T follicular helper cell (primary cell): ENCODE measurements at regions not wholly inside any gene's neighbourhood (a gene's known extent, or its start where the extent isn't known, plus 50 kb on each side); places are given as distances from the start of the nearest gene placed in this dataset.

Source experiments
- DNase-seq: peaks from one replicate; pipeline ENCODE4 v3.0.0-alpha.2; 2020; ENCODE audit warnings: low read depth

- DNase-seq: no peak
Observed at GRCh38 chr12:93177208-93178153, 200.2 kb upstream of the NUDT4 start.

GRCh38 chr12:93178154-93178878 is 199.4 kb upstream of the NUDT4 start:
- no peak for DNase-seq

DNA sequence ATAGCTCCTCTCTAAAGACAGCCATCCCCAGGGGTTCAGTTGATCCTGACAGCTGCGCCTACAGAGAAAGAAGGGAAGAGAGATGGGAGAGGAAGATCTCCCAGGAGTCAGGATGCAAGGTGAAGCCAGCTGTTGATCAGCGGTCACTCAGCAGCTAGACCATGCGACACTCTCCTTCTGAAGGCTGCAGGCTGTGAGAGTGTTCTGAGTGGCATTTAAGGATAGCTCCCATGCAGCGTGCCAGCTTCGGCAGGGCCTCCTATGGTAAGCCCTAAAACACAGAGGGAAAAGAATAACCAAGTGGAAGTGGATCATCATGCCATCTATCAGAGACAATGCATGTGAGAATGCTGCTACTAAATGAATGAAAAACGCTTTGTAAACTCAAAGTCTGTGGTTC is 197.9 kb upstream of the NUDT4 start:
- DNase-seq: no peak

DNA sequence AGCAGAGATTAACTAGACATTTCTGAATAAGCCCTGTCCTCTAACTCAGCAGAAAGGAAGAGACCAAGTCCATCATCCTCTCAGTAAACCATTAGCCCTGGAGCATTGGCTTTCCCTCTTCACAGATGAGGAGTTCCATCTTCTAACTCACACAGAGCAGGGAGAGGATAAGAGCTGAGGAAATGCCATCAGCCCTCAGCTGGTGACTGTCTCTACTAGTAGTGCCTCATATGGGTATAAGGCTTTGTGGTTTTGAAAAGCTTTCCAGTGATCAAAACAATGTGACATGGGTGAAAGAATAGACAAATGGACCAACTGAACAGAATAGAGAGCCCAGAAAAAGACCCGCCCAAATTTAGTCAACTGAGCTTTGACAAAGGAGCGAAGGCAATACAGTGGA is 197.2 kb upstream of the NUDT4 start:
- DNase-seq: no peak

DNA sequence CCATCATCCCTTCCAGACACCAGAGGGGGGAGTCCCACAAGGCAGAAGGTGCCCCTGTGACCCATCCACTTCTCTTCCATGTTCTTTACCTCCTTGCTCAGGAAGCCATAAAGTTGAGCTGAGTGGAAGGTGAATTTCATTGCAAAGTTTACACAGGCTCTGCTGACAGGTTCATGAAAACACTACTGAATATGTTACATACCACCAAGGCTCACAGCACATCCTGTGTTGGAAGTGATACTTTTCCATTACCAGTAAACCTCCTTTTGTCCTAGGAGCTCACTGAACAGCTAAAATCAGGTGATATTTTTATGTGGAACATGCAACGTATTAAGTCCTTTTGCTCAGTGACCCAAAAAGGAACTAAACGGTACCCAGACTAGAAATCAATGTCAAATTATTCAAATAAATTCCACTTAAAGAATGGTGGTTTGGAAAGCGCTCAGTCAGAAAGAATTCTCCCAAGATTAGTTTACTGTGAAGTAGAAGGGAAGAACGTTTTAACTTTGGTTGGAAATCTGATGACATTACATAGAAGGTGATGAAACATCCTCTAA is 196.2 kb upstream of the NUDT4 start:
- DNase-seq: no peak

- no peak for DNase-seq
Observed at GRCh38 chr12:93183940-93184671, 193.6 kb upstream of the NUDT4 start.

- DNase-seq: no peak
Observed at GRCh38 chr12:93184672-93185368, 192.9 kb upstream of the NUDT4 start.

DNA sequence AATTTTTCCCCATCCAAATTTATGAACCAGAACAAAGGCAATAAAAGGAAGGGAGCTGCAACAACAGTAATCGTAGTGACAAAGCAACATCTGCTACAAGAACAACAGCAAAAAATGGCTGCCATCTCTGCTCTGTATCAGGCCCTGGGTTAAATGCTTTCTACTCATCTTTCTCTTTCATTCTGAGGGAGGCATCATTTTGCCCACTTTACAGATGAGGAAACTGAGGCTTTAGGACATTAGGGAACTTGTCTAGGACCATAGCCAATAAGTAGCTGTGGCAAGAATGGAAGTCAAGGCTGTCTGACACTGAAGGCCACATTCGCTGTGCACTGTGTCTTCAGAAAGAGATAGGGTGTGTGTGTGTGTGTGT is 192.4 kb upstream of the NUDT4 start:
- DNase-seq: no peak

GRCh38 chr12:93186131-93186530 is 191.6 kb upstream of the NUDT4 start:
- no peak for DNase-seq

- DNase-seq: no peak
Observed at GRCh38 chr12:93186621-93187020, 191.1 kb upstream of the NUDT4 start.

- DNase-seq: no peak
Observed at GRCh38 chr12:93191423-93191822, 186.3 kb upstream of the NUDT4 start.

- DNase-seq: no peak
Observed at GRCh38 chr12:93191956-93192355, 185.8 kb upstream of the NUDT4 start.

GRCh38 chr12:93192878-93193277 is 184.8 kb upstream of the NUDT4 start:
- DNase-seq: no peak

DNA sequence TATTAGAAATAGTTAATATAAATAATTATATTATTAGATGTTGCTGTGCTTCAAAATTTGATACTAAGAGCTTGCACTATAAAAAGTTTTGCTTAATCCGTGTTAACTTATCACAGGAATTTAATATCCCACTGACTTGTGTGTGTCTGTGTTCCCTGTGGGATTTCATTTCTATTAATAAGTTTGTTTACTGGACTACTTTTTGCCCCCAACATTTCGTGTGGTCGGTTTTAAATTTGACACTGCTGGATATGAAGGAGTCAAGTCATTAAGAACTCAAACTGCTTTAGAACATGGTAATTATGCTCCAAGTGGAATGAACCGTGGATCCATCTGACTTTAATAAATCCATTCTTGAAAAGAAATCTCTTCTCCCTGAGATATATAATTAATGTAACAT is 182.2 kb upstream of the NUDT4 start:
- no peak for DNase-seq

GRCh38 chr12:93197067-93197593 is 180.6 kb upstream of the NUDT4 start:
- no peak for DNase-seq

DNA sequence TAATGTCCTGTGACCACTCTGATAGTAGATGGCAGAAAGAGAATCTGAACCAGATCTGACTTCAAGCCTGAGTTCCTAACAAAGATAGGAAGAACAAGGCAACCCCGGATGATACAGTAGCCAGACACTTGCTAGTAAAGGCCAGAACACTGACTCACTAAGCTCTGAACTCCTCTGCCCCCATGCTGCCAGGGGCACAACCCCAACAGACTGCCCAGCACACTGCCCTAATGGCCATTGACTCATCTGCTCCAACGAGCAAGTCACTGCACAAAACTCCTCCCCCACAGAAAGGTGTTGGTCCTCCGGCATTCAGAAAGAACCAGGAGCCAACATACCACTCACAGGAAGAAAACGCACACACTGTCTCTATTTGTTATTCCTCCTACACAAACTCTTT is 179.6 kb upstream of the NUDT4 start:
- no peak for DNase-seq

GRCh38 chr12:93199831-93200236 is 177.9 kb upstream of the NUDT4 start:
- DNase-seq: no peak

GRCh38 chr12:93200291-93200917 is 177.3 kb upstream of the NUDT4 start:
- no peak for DNase-seq

DNA sequence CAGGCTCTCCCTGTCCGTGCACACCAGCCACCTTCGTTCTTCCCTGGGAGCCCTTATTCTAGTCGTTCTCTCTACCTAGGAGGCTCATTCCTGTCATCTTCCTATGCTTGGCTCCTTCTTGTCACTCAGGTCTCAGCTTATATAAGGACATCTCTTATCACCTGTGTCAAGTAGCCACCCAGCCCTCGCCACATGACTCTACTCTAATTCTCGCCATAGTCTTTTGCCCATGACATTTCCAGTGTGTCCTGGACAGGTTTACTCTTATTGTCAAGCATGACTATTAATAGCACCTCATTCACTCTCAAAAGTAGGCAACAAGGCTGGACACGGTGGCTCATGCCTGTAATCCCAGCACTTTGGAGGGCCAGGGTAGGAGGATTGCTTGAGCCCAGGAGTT is 175.7 kb upstream of the NUDT4 start:
- DNase-seq: no peak

- no peak for DNase-seq
Observed at GRCh38 chr12:93202688-93203087, 175.0 kb upstream of the NUDT4 start.

GRCh38 chr12:93203361-93203760 is 174.4 kb upstream of the NUDT4 start:
- no peak for DNase-seq
